UCSD-AML1 (cell line): ENCODE measurements at regions not wholly inside any gene's neighbourhood (a gene's known extent, or its start where the extent isn't known, plus 50 kb on each side); places are given as distances from the start of the nearest gene placed in this dataset.

ENCODE experiments used
- DNase-seq: peaks from one replicate; lab custom pipeline; 2025; ENCODE audit not compliant: unreplicated experiment; lab: John Stamatoyannopoulos, UW

GRCh38 chr15:26378304-26378703 lies 394.6 kb downstream of the GABRB3 start:
- DNase-seq = no peak

- no peak for DNase-seq
Observed at GRCh38 chr15:26376243-26376642, 396.6 kb downstream of the GABRB3 start.

- no peak for DNase-seq
Observed at GRCh38 chr15:26374806-26375205, 398.1 kb downstream of the GABRB3 start.

GRCh38 chr15:26372706-26373105 lies 400.2 kb downstream of the GABRB3 start:
- no peak for DNase-seq

GRCh38 chr15:26365077-26365476 lies 407.8 kb downstream of the GABRB3 start:
- DNase-seq = no peak

GRCh38 chr15:26359855-26360254 lies 413.0 kb downstream of the GABRB3 start:
- no peak for DNase-seq

- no peak for DNase-seq
Observed at GRCh38 chr15:26358708-26359107, 414.2 kb downstream of the GABRB3 start.

GRCh38 chr15:26357653-26358052 lies 415.2 kb downstream of the GABRB3 start:
- DNase-seq = no peak

- no peak for DNase-seq
Observed at GRCh38 chr15:26355472-26356074, 417.3 kb downstream of the GABRB3 start.

- no peak for DNase-seq
Observed at GRCh38 chr15:26352909-26353308, 420.0 kb downstream of the GABRB3 start.

- no peak for DNase-seq
Observed at GRCh38 chr15:26352406-26352805, 420.5 kb downstream of the GABRB3 start.

GRCh38 chr15:26325495-26325894 lies 447.4 kb downstream of the GABRB3 start:
- no peak for DNase-seq

GRCh38 chr15:26323566-26323965 lies 449.3 kb downstream of the GABRB3 start:
- no peak for DNase-seq

GRCh38 chr15:26318689-26319088 lies 454.2 kb downstream of the GABRB3 start:
- no peak for DNase-seq

GRCh38 chr15:26314577-26314976 lies 451.4 kb upstream of the ATP10A start:
- DNase-seq = no peak

GRCh38 chr15:26311710-26312236 lies 448.6 kb upstream of the ATP10A start:
- no peak for DNase-seq

- no peak for DNase-seq
Observed at GRCh38 chr15:26298659-26299170, 435.6 kb upstream of the ATP10A start.

- DNase-seq = no peak
Observed at GRCh38 chr15:26298010-26298658, 435.0 kb upstream of the ATP10A start.

- no peak for DNase-seq
Observed at GRCh38 chr15:26295336-26296085, 432.4 kb upstream of the ATP10A start.

GRCh38 chr15:26294059-26294689 lies 431.0 kb upstream of the ATP10A start:
- no peak for DNase-seq

GRCh38 chr15:26287381-26287780 lies 424.3 kb upstream of the ATP10A start:
- DNase-seq = no peak
